ENCODE measurements at regions not wholly inside any gene's neighbourhood (a gene's known extent, or its start where the extent isn't known, plus 50 kb on each side); places are given as distances from the start of the nearest gene placed in this dataset.
"Not testable (repeated sequence)": the region's sequence is repeated elsewhere in the genome, so short reads cannot be mapped to it uniquely, and the experiment has no call there.

DNA sequence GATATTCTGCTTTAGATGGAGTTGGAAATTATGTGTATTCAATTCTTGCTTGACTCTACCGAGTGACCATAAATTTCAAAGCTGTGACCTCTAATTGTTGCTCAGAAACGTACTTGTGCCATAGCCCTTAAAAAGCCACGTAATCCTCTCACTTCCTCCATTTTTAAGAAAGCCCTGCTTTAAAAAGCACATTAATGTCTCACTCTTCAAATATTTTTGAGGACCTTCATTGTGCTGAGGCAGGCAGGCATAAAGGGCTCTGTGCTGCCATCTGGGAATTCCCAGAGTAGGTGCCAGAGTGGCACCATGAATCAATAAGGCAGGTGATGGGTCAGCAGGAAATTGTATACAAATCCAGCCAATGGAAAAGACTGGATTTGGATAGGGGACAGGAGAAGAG, 97.7 kb upstream of the FAM204A start:
- Histone ChIP-seq H3K4me1 (no peaks in the 10 kb centered on the region), H3K9me3 (no peaks in the 10 kb centered on the region), H3K27ac (no peak overlapping the region), H3K4me3 (no peak overlapping the region), H3K27me3 (ENCODE audit: insufficient read depth in 3 of 3, low read length in 2 of 3) (peaks cover 0 to 6% (median 2%) of the 10 kb centered on the region in 3 donors), H3K36me3 (ENCODE audit: insufficient read depth in 1 of 2, low read depth in 1 of 2) (no peaks in the 10 kb centered on the region)
- intact Hi-C loops (cut with DNase I) = no loop called here
- WGBS, 3 donors = 43 to 51% (median 48%) methylated on average over 3 of the region's 3 CpGs
- DNase-seq (no peak), ATAC-seq (no peak)
- TF ChIP-seq, protein P1, sequence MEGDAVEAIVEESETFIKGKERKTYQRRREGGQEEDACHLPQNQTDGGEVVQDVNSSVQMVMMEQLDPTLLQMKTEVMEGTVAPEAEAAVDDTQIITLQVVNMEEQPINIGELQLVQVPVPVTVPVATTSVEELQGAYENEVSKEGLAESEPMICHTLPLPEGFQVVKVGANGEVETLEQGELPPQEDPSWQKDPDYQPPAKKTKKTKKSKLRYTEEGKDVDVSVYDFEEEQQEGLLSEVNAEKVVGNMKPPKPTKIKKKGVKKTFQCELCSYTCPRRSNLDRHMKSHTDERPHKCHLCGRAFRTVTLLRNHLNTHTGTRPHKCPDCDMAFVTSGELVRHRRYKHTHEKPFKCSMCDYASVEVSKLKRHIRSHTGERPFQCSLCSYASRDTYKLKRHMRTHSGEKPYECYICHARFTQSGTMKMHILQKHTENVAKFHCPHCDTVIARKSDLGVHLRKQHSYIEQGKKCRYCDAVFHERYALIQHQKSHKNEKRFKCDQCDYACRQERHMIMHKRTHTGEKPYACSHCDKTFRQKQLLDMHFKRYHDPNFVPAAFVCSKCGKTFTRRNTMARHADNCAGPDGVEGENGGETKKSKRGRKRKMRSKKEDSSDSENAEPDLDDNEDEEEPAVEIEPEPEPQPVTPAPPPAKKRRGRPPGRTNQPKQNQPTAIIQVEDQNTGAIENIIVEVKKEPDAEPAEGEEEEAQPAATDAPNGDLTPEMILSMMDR (IDR thresholded peaks at IDR 0.05) = no peak

DNA sequence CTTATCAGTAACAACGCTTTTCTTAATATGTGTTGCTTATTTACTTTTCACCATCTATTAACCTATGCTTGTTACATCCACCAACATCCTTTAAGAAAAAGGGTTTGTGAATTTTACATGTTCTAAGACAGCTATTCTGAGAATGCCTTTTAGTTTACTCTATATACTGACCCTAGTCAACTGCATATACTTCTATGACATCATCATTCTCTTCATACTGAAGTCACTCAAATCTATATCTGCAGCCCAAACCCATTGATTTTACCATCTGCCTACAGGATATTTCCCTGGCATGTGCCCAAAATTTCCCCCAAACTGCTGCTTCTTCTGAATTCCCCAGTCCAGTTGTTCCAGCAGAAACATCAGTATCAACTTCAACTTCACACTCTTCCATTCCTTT, 94.6 kb upstream of the FAM204A start:
- Histone ChIP-seq H3K27ac (no peak overlapping the region), H3K4me1 (no peaks in the 10 kb centered on the region), H3K27me3 (ENCODE audit: insufficient read depth in 3 of 3, low read length in 2 of 3) (peaks cover 0 to 6% (median 2%) of the 10 kb centered on the region in 3 donors), H3K9me3 (no peaks in the 10 kb centered on the region), H3K36me3 (ENCODE audit: insufficient read depth in 1 of 2, low read depth in 1 of 2) (no peaks in the 10 kb centered on the region), H3K4me3 (no peak overlapping the region)
- TF ChIP-seq, protein P1 (IDR thresholded peaks at IDR 0.05) = no peak
- ATAC-seq = no peak
- no peak for DNase-seq
- intact Hi-C loops (cut with DNase I) = no loop called here
- 60 to 94% (median 94%) methylated on average over 1 of the region's 1 CpG for WGBS, 3 donors

DNA sequence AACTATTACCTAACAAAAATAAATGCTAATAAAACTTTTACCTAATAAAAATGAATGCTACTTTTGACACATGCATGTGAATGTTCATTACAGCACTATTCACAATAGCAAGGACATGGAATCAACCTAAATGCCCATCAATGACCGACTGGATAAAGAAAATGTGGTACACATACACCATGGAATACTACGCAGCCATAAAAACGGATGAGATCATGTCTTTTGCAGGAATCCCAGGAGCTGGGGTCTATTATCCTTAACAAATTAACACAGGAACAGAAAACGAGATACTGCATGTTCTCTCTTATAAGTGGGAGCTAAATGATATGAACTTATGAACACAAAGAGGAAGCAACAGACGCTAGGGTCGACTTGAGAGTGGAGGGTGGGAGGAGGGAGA, 88.1 kb upstream of the FAM204A start:
- intact Hi-C loops (cut with DNase I) = no loop called here

DNA sequence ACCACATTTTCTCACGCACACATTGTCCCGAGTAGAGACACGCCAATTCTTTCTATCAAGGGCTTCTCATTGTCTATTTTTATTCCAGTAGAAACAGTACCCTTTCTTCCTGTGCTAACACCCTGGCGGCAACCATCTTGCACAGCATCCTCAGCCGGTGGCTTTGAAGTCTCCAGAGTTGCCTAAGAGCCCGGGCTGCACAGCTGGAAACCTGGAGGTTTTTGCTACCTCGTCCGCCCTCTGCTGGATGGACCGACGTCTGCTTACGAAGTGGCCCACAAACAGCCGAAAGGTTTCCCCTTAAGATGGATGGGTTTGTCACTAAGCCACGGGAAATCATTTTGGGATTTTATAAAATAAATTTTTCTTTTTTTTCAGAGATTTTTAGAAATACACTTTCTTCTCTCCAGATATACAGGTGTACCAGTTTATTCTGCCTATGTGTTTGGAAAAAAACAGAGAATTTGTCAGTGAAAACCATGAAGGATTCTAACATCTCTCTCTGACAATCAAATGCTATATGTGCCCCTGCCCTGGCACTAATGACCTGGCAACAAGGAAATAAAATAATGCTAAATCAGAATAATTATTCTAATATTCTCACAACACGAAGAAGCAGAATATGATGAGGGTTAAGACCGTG, 81.8 kb upstream of the FAM204A start:
- TF ChIP-seq, protein P1 (IDR thresholded peaks at IDR 0.05) = peak; percentile 60
- ATAC-seq (peak; percentile 67 to 88 (median 74)), DNase-seq (peak; percentile 70 to 86)
- Histone ChIP-seq H3K27me3 (ENCODE audit: insufficient read depth in 3 of 3, low read length in 2 of 3) (peaks cover 0 to 2% (median 0%) of the 10 kb centered on the region in 3 donors), H3K4me3 (no peak overlapping the region), H3K9me3 (no peaks in the 10 kb centered on the region), H3K27ac (no peak overlapping the region), H3K4me1 (no peaks in the 10 kb centered on the region), H3K36me3 (ENCODE audit: insufficient read depth in 1 of 2, low read depth in 1 of 2) (no peaks in the 10 kb centered on the region)
- intact Hi-C loops (cut with DNase I) = no loop called here
- WGBS, 3 donors = 15 to 25% (median 17%) methylated on average over 15 of the region's 15 CpGs

More for the DNA sequence above, 88.1 kb upstream of the FAM204A start:
- Histone ChIP-seq H3K4me1 (no peaks in the 10 kb centered on the region), H3K27ac (no peak overlapping the region), H3K4me3 (no peak overlapping the region), H3K9me3 (no peaks in the 10 kb centered on the region), H3K36me3 (ENCODE audit: insufficient read depth in 1 of 2, low read depth in 1 of 2) (no peaks in the 10 kb centered on the region), H3K27me3 (ENCODE audit: insufficient read depth in 3 of 3, low read length in 2 of 3) (peaks cover 0 to 2% (median 0%) of the 10 kb centered on the region in 3 donors)
- ATAC-seq (no peak), DNase-seq (no peak)
- TF ChIP-seq, protein P1 (IDR thresholded peaks at IDR 0.05) = no peak
- WGBS, 3 donors = 85 to 87% (median 85%) methylated on average over 6 of the region's 6 CpGs

DNA sequence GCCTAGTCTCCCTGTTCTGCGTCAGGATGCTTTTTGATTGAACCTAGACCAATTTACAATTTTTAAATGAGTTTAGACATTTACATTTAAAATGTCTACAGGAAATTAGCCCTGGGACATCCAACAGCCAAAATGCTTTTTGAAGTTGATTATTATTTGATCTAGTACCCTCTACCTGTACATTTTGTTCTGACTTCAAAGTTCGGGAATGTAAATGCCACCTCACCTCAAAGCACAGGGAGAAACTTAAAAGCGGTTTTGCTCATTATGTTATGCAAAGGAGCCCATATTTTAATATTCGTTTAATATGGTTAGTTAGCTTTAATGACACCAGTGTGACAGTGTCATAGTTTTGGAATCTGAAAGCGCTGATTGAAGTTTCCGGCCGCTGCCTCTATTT, 80.1 kb upstream of the FAM204A start:
- peaks cover 0 to 4% (median 0%) of the 10 kb centered on the region in 3 donors for H3K27me3 ChIP-seq (ENCODE audit: insufficient read depth in 3 of 3, low read length in 2 of 3)
- TF ChIP-seq, protein P1 (IDR thresholded peaks at IDR 0.05) = no peak
- H3K36me3 ChIP-seq (ENCODE audit: insufficient read depth in 1 of 2, low read depth in 1 of 2) = no peaks in the 10 kb centered on the region
- H3K27ac ChIP-seq = no peak overlapping the region
- intact Hi-C loops (cut with DNase I) = no loop called here
- H3K4me3 ChIP-seq = no peak overlapping the region
- ATAC-seq (no peak), DNase-seq (no peak)
- H3K9me3 ChIP-seq = no peaks in the 10 kb centered on the region
- WGBS, 3 donors = 78 to 84% (median 83%) methylated on average over 7 of the region's 7 CpGs
- no peaks in the 10 kb centered on the region for H3K4me1 ChIP-seq

DNA sequence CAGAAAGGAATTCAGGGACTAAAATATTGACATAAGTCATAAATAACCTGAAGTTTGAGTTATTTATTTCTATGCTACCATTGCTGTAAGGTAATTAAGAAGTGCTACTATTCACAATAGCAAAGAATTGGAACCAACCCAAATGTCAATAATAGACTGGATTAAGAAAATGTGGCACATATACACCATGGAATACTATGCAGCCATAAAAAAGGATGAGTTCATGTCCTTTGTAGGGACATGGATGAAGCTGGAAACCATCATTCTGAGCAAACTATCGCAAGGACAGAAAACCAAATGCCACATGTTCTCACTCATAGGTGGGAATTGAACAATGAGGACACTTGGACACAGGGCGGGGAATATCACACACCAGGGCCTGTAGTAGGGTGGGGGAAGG, 77.9 kb upstream of the FAM204A start:
- H3K4me1 ChIP-seq; H3K27ac ChIP-seq; DNase-seq; H3K9me3 ChIP-seq; H3K27me3 ChIP-seq (ENCODE audit: insufficient read depth in 3 of 3, low read length in 2 of 3); H3K4me3 ChIP-seq; H3K36me3 ChIP-seq (ENCODE audit: insufficient read depth in 1 of 2, low read depth in 1 of 2); ATAC-seq; intact Hi-C loops (cut with DNase I): not testable (repeated sequence)
- WGBS, 3 donors = 86 to 100% (median 97%) methylated on average over 2 of the region's 2 CpGs

Data from psoas muscle (tissue), 7 donors.